CD4-positive, alpha-beta T cell treated with Interleukin-10 for 1 hour (primary cell): ENCODE measurements at regions not wholly inside any gene's neighbourhood (a gene's known extent, or its start where the extent isn't known, plus 50 kb on each side); places are given as distances from the start of the nearest gene placed in this dataset.
"Not testable (repeated sequence)": the region's sequence is repeated elsewhere in the genome, so short reads cannot be mapped to it uniquely, and the experiment has no call there.

ENCODE experiments used
- DNase-seq: peaks from one replicate; pipeline ENCODE4 v3.0.0-alpha.2; 2020

- DNase-seq, result not testable (repeated sequence)
Observed at GRCh38 chr21:6096560-6097424, 4424.6 kb upstream of the TPTE start.

- DNase-seq, result not testable (repeated sequence)
Observed at GRCh38 chr21:6097736-6098135, 4423.6 kb upstream of the TPTE start.

GRCh38 chr21:6098191-6098935 lies 4423.0 kb upstream of the TPTE start:
- DNase-seq, result not testable (repeated sequence)

- DNase-seq, result not testable (repeated sequence)
Observed at GRCh38 chr21:6101588-6101987, 4419.8 kb upstream of the TPTE start.

GRCh38 chr21:6104546-6104945 lies 4416.8 kb upstream of the TPTE start:
- not testable (repeated sequence) for DNase-seq

- not testable (repeated sequence) for DNase-seq
Observed at GRCh38 chr21:6106686-6107567, 4414.5 kb upstream of the TPTE start.

GRCh38 chr21:6108894-6109293 lies 4412.5 kb upstream of the TPTE start:
- not testable (repeated sequence) for DNase-seq

GRCh38 chr21:6109774-6110173 lies 4411.6 kb upstream of the TPTE start:
- not testable (repeated sequence) for DNase-seq

- DNase-seq, result not testable (repeated sequence)
Observed at GRCh38 chr21:6110716-6111343, 4410.6 kb upstream of the TPTE start.

GRCh38 chr21:6111354-6111753 lies 4410.0 kb upstream of the TPTE start:
- peak; percentile 19 for DNase-seq

GRCh38 chr21:6118336-6118735 lies 4403.0 kb upstream of the TPTE start:
- not testable (repeated sequence) for DNase-seq

GRCh38 chr21:6120863-6121262 lies 4400.5 kb upstream of the TPTE start:
- not testable (repeated sequence) for DNase-seq

- not testable (repeated sequence) for DNase-seq
Observed at GRCh38 chr21:6122629-6123028, 4398.8 kb upstream of the TPTE start.

GRCh38 chr21:6123224-6123623 lies 4398.2 kb upstream of the TPTE start:
- not testable (repeated sequence) for DNase-seq

GRCh38 chr21:6125549-6126240 lies 4395.7 kb upstream of the TPTE start:
- DNase-seq, result not testable (repeated sequence)

GRCh38 chr21:6126976-6127732 lies 4394.2 kb upstream of the TPTE start:
- DNase-seq, result not testable (repeated sequence)

GRCh38 chr21:6130734-6131133 lies 4390.6 kb upstream of the TPTE start:
- not testable (repeated sequence) for DNase-seq

GRCh38 chr21:6133373-6133772 lies 4388.0 kb upstream of the TPTE start:
- DNase-seq, result not testable (repeated sequence)

- not testable (repeated sequence) for DNase-seq
Observed at GRCh38 chr21:6133852-6134630, 4387.3 kb upstream of the TPTE start.

- DNase-seq, result not testable (repeated sequence)
Observed at GRCh38 chr21:6136732-6137131, 4384.7 kb upstream of the TPTE start.
